ENCODE measurements at regions not wholly inside any gene's neighbourhood (a gene's known extent, or its start where the extent isn't known, plus 50 kb on each side); places are given as distances from the start of the nearest gene placed in this dataset.

- Mint-ChIP-seq H3K27ac (ENCODE audit: unreplicated experiment) (no peak overlapping the region), H3K9me3 (ENCODE audit: unreplicated experiment) (no peaks in the 10 kb centered on the region), H3K4me1 (ENCODE audit: low read depth, unreplicated experiment) (peaks cover 7% of the 10 kb centered on the region), H3K36me3 (ENCODE audit: unreplicated experiment) (no peaks in the 10 kb centered on the region), H3K27me3 (ENCODE audit: unreplicated experiment) (no peaks in the 10 kb centered on the region), H3K4me3 (ENCODE audit: unreplicated experiment) (no peak overlapping the region)
- no peak for TF ChIP-seq CTCF (IDR thresholded peaks at IDR 0.05; ENCODE audit: partially characterized antibody, unreplicated experiment)
- no peak for DNase-seq
Observed at GRCh38 chr13:105278943-105279381, 1256.5 kb downstream of the EFNB2 start.

GRCh38 chr13:105276571-105276970 lies 1258.9 kb downstream of the EFNB2 start:
- Mint-ChIP-seq H3K27ac (ENCODE audit: unreplicated experiment) (no peak overlapping the region), H3K27me3 (ENCODE audit: unreplicated experiment) (peaks cover 3% of the 10 kb centered on the region)

GRCh38 chr13:105273665-105274222 lies 1261.7 kb downstream of the EFNB2 start:
- no peak overlapping the region for H3K27ac Mint-ChIP-seq (ENCODE audit: unreplicated experiment)
- H3K4me1 Mint-ChIP-seq (ENCODE audit: low read depth, unreplicated experiment) = peaks cover 2% of the 10 kb centered on the region
- TF ChIP-seq CTCF (IDR thresholded peaks at IDR 0.05; ENCODE audit: partially characterized antibody, unreplicated experiment) = no peak
- peaks cover 7% of the 10 kb centered on the region for H3K36me3 Mint-ChIP-seq (ENCODE audit: unreplicated experiment)
- no peak overlapping the region for H3K4me3 Mint-ChIP-seq (ENCODE audit: unreplicated experiment)
- DNase-seq = no peak
- no peaks in the 10 kb centered on the region for H3K9me3 Mint-ChIP-seq (ENCODE audit: unreplicated experiment)
- peaks cover 3% of the 10 kb centered on the region for H3K27me3 Mint-ChIP-seq (ENCODE audit: unreplicated experiment)

More at GRCh38 chr13:105276571-105276970, 1258.9 kb downstream of the EFNB2 start:
- H3K4me3 Mint-ChIP-seq (ENCODE audit: unreplicated experiment) = no peak overlapping the region
- TF ChIP-seq CTCF (IDR thresholded peaks at IDR 0.05; ENCODE audit: partially characterized antibody, unreplicated experiment) = no peak
- H3K4me1 Mint-ChIP-seq (ENCODE audit: low read depth, unreplicated experiment) = peaks cover 2% of the 10 kb centered on the region
- H3K36me3 Mint-ChIP-seq (ENCODE audit: unreplicated experiment) = no peaks in the 10 kb centered on the region
- no peaks in the 10 kb centered on the region for H3K9me3 Mint-ChIP-seq (ENCODE audit: unreplicated experiment)
- DNase-seq = no peak

- H3K36me3 Mint-ChIP-seq (ENCODE audit: unreplicated experiment) = peaks cover 7% of the 10 kb centered on the region
- no peak for DNase-seq
- no peak for TF ChIP-seq CTCF (IDR thresholded peaks at IDR 0.05; ENCODE audit: partially characterized antibody, unreplicated experiment)
- H3K27me3 Mint-ChIP-seq (ENCODE audit: unreplicated experiment) = peaks cover 3% of the 10 kb centered on the region
- H3K9me3 Mint-ChIP-seq (ENCODE audit: unreplicated experiment) = no peaks in the 10 kb centered on the region
- H3K4me3 Mint-ChIP-seq (ENCODE audit: unreplicated experiment) = no peak overlapping the region
- peaks cover 2% of the 10 kb centered on the region for H3K4me1 Mint-ChIP-seq (ENCODE audit: low read depth, unreplicated experiment)
- H3K27ac Mint-ChIP-seq (ENCODE audit: unreplicated experiment) = no peak overlapping the region
Observed at GRCh38 chr13:105272660-105273631, 1262.5 kb downstream of the EFNB2 start.

- no peak for DNase-seq
- Mint-ChIP-seq H3K27ac (ENCODE audit: unreplicated experiment) (no peak overlapping the region), H3K27me3 (ENCODE audit: unreplicated experiment) (no peaks in the 10 kb centered on the region), H3K9me3 (ENCODE audit: unreplicated experiment) (no peaks in the 10 kb centered on the region), H3K4me3 (ENCODE audit: unreplicated experiment) (no peak overlapping the region), H3K4me1 (ENCODE audit: low read depth, unreplicated experiment) (peaks cover 2% of the 10 kb centered on the region), H3K36me3 (ENCODE audit: unreplicated experiment) (peaks cover 7% of the 10 kb centered on the region)
- TF ChIP-seq CTCF (IDR thresholded peaks at IDR 0.05; ENCODE audit: partially characterized antibody, unreplicated experiment) = no peak
Observed at GRCh38 chr13:105266615-105267014, 1268.8 kb downstream of the EFNB2 start.
